ENCODE measurements at regions not wholly inside any gene's neighbourhood (a gene's known extent, or its start where the extent isn't known, plus 50 kb on each side); places are given as distances from the start of the nearest gene placed in this dataset.

- H3K36me3 Mint-ChIP-seq, result no peaks in the 10 kb centered on the region
- intact Hi-C loops (cut with micrococcal nuclease), result no loop called here
- Histone ChIP-seq H3K9me3 (replicated peaks in 1 of 2; ENCODE audit: control insufficient read depth in 1 of 2, insufficient read depth in 1 of 2, low read length in 2 of 2) (peaks cover 0 to under 1% of the 10 kb centered on the region in 2 donors), H3K4me3 (replicated peaks in 1 of 3; ENCODE audit: low read depth in 2 of 3, low read length in 3 of 3) (no peak overlapping the region), H3K4me1 (ENCODE audit: control insufficient read depth in 1 of 2, insufficient read depth in 2 of 2, low read length in 2 of 2) (no peaks in the 10 kb centered on the region), H3K27ac (ENCODE audit: low read depth in 1 of 2, low read length in 2 of 2) (no peak overlapping the region), H2AFZ (ENCODE audit: insufficient read depth, low read depth, low read length, poor library complexity, severe bottlenecking) (no peak overlapping the region), H3K36me3 (replicated peaks in 1 of 2; ENCODE audit: control insufficient read depth in 1 of 2, insufficient read depth in 2 of 2, low read length in 2 of 2) (no peaks in the 10 kb centered on the region), H4K20me1 (ENCODE audit: insufficient read depth, low read length) (no peaks in the 10 kb centered on the region), H3K79me2 (ENCODE audit: insufficient read depth, low read length) (no peaks in the 10 kb centered on the region), H3K27me3 (ENCODE audit: control insufficient read depth in 2 of 2, insufficient read depth in 2 of 2, low read length in 2 of 2) (no peaks in the 10 kb centered on the region), H3K9ac (ENCODE audit: insufficient read depth, low read length, poor library complexity, severe bottlenecking) (no peak overlapping the region), H3K4me2 (replicated peaks; ENCODE audit: extremely low read depth, low read length, poor library complexity, severe bottlenecking) (no peak overlapping the region)
- no CpG with 5 or more reads among the region's 1 CpG for WGBS (ENCODE audit: insufficient coverage)
- no peaks in the 10 kb centered on the region for H3K4me1 Mint-ChIP-seq
- H3K27ac Mint-ChIP-seq, result no peak overlapping the region
- H3K4me3 Mint-ChIP-seq, result no peak overlapping the region
- no peak for DNase-seq
- no peak for TF ChIP-seq CTCF (IDR thresholded peaks at IDR 0.05)
- H3K9me3 Mint-ChIP-seq, result peaks cover 3 to 10% (median 5%) of the 10 kb centered on the region in 7 donors
- no peaks in the 10 kb centered on the region for H3K27me3 Mint-ChIP-seq (ENCODE audit: low read depth in 3 of 3)
These were observed 192.2 kb upstream of the SPRY2 start for GRCh38 chr13:80533175-80533574.

- no peak for DNase-seq
- no CpG with 5 or more reads among the region's 1 CpG for WGBS (ENCODE audit: insufficient coverage)
- Mint-ChIP-seq H3K27ac (no peak overlapping the region), H3K4me1 (no peaks in the 10 kb centered on the region), H3K4me3 (no peak overlapping the region), H3K36me3 (no peaks in the 10 kb centered on the region), H3K9me3 (peaks cover 2 to 12% (median 4%) of the 10 kb centered on the region in 7 donors), H3K27me3 (ENCODE audit: low read depth in 3 of 3) (no peaks in the 10 kb centered on the region)
- Histone ChIP-seq H3K4me2 (replicated peaks; ENCODE audit: extremely low read depth, low read length, poor library complexity, severe bottlenecking) (no peak overlapping the region), H4K20me1 (ENCODE audit: insufficient read depth, low read length) (no peaks in the 10 kb centered on the region), H2AFZ (ENCODE audit: insufficient read depth, low read depth, low read length, poor library complexity, severe bottlenecking) (no peak overlapping the region), H3K27ac (ENCODE audit: low read depth in 1 of 2, low read length in 2 of 2) (no peak overlapping the region), H3K9me3 (replicated peaks in 1 of 2; ENCODE audit: control insufficient read depth in 1 of 2, insufficient read depth in 1 of 2, low read length in 2 of 2) (peaks cover 0 to 3% of the 10 kb centered on the region in 2 donors), H3K4me1 (ENCODE audit: control insufficient read depth in 1 of 2, insufficient read depth in 2 of 2, low read length in 2 of 2) (no peaks in the 10 kb centered on the region), H3K4me3 (replicated peaks in 1 of 3; ENCODE audit: low read depth in 2 of 3, low read length in 3 of 3) (no peak overlapping the region), H3K27me3 (ENCODE audit: control insufficient read depth in 2 of 2, insufficient read depth in 2 of 2, low read length in 2 of 2) (no peaks in the 10 kb centered on the region), H3K36me3 (replicated peaks in 1 of 2; ENCODE audit: control insufficient read depth in 1 of 2, insufficient read depth in 2 of 2, low read length in 2 of 2) (no peaks in the 10 kb centered on the region), H3K79me2 (ENCODE audit: insufficient read depth, low read length) (no peaks in the 10 kb centered on the region), H3K9ac (ENCODE audit: insufficient read depth, low read length, poor library complexity, severe bottlenecking) (no peak overlapping the region)
- intact Hi-C loops (cut with micrococcal nuclease), result no loop called here
- TF ChIP-seq CTCF (IDR thresholded peaks at IDR 0.05), result no peak
These were observed 190.0 kb upstream of the SPRY2 start for GRCh38 chr13:80530902-80531301.

Measured in CD14-positive monocyte (primary cell).